Ovary (tissue), 3 donors: ENCODE measurements at regions not wholly inside any gene's neighbourhood (a gene's known extent, or its start where the extent isn't known, plus 50 kb on each side); places are given as distances from the start of the nearest gene placed in this dataset.

Experiments
- CTCF ChIP-seq, 3 donors: fragments of 450-650 bp in 2 of 3; fragments of 200-600 bp in 1 of 3; IDR thresholded peaks; one replicate each; pipeline versions ENCODE4 v1.5.1 to v1.8.0; 2016 to 2022; ENCODE audit warnings: antibody characterized with exemption in 3 of 3, mild to moderate bottlenecking in 1 of 3
- EP300 ChIP-seq: sonication (generic); formaldehyde crosslinking; IDR thresholded peaks from one replicate; pipeline ENCODE4 v1.6.1; 2017; ENCODE audit warnings: antibody characterized with exemption
- POLR2A ChIP-seq: fragments of 450-650 bp; IDR thresholded peaks from one replicate; pipeline ENCODE4 v1.6.1; 2017; ENCODE audit warnings: antibody characterized with exemption, mild to moderate bottlenecking, moderate library complexity
- donor health status: DM: no; HTN: no; CAD: no.

- no peak for TF ChIP-seq CTCF (IDR thresholded peaks at IDR 0.05)
- TF ChIP-seq POLR2A: no peak
- TF ChIP-seq EP300: no peak
Measured at GRCh38 chr6:71579902-71580301, 291.3 kb downstream of the OGFRL1 start.
